HG03060 (cell line): ENCODE measurements at regions not wholly inside any gene's neighbourhood (a gene's known extent, or its start where the extent isn't known, plus 50 kb on each side); places are given as distances from the start of the nearest gene placed in this dataset.
A peak's percentile ranks its signal among the peaks of the same experiment; 100 is the strongest.
"Not testable (repeated sequence)": the region's sequence is repeated elsewhere in the genome, so short reads cannot be mapped to it uniquely, and the experiment has no call there.

Source experiments
- ATAC-seq: cut with Tn5 transposase; IDR thresholded peaks from one replicate; pipeline ENCODE4 v1.9.1; 2021; ENCODE audit warnings: low read depth, moderate number of reproducible peaks; ENCODE audit not compliant: unreplicated experiment

DNA sequence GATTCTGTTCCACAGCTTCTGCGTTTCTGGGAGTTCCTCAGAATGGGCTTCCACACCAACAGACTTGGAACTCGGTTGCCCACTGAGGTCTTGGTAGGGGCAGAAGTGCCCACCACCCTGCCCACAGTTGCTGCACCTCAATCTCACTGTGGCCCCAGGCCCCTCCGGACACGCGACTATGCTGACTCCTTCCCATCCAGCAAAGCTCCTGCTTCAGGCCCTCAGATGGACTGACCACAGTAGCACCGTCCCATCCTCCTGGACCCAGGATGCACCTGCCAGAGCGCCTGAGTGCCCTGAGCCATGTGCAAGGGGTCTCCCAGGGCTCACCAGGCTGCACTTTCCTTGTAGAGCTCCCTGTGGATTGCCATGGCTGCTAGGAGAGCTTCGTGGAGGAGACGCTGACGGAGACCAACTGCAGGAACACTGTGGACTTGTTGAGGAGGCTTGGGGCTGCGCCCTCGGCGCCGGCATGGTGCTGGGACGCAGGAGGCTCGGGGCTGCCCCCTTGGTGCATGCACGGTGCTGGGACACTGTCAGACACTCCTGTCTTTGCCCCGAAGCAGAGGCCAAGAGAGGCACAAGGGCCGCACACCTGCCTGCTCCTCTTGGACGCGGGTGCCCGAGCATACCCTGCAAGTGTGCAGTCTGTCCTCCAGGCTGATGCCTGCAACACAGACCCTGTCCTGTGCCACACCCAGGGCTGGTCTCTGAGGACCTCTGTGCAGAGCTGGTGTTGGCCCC, 201.3 kb downstream of the LIPI start:
- ATAC-seq, result not testable (repeated sequence)

DNA sequence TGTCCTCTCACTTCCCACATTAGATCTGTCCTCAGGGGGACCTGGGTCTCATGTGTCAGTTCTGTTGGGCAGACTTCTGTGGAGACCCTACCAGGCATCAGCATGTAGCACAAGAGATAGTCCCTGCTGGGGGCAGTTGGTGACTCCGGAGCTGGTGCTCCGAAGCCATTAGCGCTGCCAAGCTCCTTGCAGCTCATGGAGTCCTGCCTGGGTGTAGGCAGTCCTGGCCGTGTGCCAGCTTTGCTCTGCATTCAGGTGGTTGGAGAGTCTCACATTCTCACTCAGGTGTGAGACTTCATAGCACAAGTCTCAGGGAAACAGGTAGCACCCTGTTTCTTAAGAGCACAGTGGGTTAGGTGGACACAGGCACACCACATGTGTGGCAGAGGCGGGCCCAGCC, 202.3 kb downstream of the LIPI start:
- ATAC-seq, result not testable (repeated sequence)

DNA sequence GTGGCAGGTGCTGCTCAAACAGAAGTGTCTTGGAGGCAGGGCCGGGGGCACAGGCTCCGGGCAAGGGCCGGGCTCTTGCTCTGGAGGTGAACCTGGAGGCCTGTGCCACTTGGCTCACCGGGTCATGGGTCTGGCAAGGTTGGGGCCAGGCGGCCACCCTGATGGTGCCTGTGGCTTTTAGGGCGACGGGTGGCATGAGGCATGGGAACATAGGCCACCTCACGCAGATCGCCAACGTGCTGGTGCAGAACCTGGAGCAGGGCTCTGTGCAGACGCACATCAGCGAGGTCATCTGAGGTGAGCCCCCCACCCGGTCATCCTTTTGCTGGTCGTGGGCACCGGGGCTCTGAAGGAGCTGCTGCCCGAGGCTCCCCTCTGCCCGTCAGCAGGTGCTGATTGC, 202.7 kb downstream of the LIPI start:
- ATAC-seq, result not testable (repeated sequence)

DNA sequence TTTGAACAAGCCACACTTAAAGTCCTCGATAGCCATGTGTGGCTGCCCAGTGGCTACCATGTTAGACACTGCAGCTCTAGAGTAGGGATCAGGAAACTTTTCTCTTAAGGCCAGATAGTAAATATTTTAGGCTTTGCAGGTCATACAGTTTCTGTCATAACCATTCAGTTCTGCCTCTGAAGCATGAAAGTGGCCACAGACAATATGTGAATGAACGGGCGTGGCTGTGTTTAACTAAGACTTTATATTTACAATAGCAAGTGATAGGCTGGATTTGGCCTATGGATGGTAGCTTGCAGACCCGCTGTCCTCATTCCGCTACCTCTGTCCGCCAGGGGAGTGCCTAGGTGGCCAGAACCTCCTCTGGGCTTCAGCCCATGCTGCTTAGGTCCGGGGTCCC, 204.6 kb downstream of the LIPI start:
- ATAC-seq, result not testable (repeated sequence)

DNA sequence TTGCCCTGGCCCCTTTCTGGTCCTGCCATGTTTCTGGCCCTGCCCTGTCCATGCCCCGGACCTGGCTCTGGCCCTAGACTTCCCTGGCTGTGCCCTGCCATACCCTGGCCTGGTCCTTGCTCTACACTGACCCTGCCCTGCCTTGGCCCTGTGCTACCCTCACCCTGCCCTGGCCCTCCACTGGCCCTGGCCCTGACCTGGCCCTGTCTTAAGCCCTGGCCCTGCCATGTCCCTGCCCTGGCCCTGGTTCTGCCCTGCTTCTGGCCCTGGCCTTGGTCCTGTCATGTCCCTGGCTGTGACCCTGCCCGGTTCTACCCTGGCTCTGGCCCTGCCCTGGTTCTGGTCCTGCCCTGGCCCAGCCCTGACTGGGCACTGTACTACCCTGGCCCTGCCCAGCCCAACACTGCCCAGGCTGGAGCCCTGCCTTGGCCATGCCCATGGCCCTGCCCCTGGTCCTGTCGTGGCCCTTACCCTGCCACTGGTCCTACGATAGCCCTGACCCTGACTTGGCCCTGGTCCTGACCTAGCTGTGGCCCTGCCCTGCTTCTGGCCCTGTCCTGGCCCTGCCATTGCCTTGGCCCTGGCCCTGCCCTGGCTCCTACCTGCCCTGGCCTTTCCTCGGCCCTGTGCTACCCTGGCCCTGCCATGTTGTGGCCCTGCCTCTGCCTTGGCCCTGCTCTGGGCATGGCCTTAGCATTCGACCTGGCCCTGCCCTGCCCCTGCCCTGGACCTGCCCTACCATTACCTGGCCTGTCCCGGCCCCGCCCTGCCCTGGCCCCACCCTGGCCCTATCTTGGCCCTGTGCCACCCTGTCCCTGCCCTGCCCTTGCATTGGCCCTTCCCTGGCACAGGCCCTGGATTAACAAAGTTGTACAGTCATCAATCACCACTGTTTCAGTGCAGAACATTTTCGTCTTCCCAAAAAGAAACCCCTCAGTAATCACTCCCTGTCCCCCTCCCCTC, 223.5 kb downstream of the LIPI start:
- not testable (repeated sequence) for ATAC-seq

DNA sequence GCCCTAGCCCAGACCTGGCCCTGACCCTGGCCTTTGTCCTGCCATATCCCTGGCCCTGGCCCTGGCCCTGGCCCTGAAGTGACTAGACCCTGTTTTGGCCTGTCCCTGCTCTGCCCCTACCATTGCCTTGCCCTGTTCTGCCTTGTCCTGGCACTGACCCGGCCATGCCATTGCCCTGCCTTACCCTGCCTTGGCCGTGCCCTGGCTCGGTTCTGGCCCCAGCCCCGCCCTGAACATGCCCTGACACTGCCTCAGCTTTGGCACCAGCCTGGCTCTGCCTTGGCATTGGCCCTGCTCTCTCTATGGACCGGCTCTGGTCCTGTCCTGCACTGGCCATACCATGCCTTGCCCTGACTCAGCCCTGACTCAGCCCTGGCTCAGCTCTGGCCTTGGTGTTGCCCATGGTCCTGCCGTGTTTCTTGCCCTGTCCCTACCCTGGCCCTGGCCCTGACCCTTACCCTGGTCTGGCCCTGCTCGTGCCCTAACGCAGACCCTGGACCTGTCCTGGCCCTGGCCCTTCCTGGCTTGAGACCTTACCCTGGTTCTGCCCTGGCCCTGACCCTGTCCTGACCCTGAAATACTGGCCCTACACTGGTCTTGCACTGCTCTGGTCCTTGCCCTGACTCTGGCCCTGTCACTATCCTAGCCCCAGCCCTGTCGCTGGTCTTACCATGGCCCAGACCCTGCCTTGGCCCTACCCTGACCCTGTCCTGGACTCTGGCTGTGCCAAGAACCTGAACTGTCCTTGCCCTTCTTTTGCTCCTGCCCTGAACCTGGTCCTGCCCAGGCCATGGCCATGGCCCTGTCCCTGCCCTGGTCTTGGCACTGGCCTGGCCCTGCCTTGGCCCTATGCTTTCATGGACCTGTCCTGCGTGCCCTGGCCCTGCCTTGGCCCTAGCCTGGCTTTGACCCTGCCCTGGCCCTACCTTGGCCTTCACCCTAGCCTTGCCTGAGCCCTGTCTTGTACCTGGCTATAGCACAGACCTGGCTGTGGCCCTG, 224.6 kb downstream of the LIPI start:
- ATAC-seq, result not testable (repeated sequence)

DNA sequence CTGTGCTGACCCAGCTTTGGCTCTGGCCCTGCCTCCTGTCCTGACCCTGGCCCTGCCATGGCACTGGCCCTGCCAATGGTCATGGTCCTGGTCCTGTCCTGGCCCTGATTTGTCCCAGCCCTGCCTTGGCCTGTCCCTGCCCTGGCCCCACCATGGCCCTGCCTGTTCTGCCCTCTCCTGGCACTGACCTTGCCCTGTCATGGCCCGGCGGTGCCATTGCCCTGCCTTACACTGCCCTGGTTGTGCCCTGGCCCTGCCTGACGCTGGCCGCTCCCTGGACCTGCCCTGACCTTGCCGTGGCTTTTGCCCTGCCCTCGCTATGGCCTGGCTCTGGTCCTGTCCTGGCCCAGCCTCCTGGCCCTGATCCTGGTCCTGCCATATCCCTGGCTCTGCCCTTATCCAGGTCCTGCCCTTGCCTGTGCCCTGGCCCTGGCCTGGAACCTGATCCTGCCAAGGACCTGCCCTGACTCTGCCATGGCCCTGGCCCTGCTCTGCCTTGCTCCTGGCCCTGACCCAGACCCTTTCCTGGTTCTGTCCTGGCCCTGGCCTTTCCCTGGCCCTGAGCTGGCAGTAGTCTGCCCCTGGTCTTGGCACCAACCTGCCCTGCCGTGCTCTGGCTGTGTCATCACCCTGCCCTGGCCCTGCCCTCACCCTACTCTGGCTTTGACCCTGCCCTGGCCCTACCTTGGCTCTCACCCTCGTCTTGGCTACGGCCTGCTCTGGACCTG, 225.5 kb downstream of the LIPI start:
- ATAC-seq, result not testable (repeated sequence)

DNA sequence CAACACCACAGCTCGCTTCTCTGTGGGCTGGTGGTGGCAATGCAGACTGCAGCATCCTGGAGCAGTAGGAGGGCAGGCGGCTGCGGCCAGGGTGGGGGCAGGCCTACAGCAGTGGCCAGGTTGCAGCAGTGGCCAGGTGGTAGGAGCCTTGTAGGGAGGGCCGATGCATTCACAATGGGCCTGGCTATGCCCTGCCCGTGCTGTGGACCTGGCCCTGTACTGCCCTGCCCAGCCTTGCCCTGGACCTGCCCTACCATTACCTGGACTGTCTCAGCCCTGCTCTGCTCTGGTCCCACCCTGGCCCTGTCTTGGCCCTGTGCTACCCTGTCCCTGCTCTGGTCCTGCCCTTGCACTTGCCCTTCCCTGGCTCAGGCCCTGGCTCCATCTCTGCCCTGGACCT, 226.0 kb downstream of the LIPI start:
- not testable (repeated sequence) for ATAC-seq

DNA sequence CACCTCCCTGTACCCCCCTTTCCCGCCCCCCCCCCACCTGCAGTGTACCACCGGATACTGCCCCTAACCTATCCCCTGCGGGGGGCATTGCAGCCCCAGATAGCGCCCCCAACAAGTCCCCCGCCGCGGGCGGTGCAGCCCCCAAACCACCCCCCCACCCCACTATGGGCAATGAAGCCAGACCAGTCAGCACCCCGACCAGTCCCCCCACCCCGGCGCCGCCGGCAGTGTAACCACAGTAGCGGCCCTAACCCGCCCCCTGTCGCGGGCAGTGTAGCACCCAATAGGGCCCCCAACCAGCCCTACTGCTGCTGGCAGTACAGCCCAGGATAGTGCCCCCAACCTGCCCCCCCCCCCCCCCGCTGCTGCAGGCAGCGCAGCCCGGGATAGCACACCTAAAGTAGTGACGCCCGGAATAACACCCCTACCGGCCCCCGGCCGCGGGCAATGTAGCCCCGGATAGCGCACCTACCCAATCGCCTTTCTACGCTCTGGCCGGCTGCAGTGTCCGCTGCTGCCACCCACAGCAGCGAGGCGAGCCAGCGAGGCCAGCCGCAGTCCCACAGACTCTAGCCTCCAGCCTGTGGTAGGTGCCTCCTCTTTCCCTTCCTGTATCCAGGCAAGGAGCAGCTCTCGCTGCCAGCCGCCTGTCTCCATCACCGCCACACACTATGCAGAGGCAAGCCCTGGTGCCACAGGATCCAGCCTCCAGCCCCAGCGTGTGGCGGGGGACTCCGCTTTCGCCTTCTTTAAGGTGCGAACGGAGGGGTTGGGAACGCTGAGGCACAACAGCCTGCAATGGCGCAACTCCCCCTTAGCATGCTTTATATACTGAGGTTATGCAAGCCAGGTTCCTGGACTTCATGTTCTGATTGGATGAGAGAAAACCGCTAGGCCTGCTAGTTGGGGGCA, 229.3 kb downstream of the LIPI start:
- not testable (repeated sequence) for ATAC-seq

DNA sequence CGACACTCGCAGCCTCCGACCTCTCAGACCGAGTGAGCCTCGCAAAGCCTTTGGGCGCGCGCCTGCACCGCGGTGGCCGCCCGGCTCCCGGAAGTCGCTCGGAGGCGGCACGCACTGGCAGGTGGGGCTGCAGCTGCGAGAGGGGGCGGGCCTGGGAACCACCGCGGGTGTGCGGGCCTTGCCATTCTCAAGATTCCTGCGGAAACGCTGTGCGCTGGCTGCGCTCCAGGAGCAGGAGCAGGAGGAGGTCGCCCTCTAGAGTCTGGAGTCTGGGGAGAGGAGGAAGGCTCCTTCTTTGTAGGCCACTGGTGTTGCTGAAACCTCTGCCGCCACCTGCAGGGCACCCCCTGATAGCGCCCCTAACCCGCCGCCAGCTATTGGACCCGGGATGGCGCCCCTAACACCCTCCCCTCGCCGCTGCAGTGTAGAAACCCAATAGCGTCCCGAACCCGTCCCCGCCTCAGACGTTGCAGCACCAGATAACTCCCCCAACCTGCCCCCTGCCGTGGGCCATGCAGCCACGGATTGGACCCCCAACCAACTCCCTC, 230.6 kb downstream of the LIPI start:
- peak; percentile 49 for ATAC-seq

DNA sequence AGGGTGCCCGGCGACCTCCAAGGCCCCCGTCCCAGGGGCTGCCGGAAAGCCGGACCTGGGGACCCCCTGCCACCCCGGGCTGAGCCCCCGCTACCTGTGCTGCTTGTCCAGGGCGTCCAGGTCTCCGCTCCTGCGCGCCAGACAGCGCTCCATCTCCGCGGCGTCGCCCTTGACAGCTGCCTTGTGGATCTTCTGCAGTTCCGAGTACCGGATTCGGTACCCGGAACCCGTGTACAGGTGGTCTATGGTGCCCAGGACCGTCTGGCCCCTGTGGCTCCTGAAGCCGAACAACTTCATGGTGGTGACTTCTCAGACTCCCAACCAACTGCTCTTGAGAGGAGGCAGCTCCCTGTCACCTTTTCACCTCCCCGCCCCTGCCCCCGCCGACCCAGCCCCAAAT, 231.1 kb downstream of the LIPI start:
- not testable (repeated sequence) for ATAC-seq

DNA sequence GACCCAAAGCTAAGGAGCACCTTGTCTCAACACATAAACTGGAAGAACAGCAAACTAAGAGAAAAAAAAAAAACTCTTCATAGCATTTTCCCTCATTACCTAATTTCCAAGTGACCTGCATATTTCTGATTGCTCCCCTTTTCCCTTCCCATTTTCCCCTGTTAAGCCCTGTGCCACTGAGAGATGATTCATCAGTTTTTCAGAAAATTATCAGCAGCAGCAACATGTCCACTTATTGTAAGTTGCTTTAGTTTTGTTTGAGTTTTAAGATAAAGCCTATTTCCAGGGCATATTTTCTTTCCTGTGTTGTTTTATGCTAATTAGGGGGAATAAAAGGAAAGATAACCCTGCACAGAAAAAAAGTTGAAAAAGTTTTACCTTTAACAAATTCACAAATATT, 236.2 kb downstream of the LIPI start:
- ATAC-seq, result not testable (repeated sequence)

DNA sequence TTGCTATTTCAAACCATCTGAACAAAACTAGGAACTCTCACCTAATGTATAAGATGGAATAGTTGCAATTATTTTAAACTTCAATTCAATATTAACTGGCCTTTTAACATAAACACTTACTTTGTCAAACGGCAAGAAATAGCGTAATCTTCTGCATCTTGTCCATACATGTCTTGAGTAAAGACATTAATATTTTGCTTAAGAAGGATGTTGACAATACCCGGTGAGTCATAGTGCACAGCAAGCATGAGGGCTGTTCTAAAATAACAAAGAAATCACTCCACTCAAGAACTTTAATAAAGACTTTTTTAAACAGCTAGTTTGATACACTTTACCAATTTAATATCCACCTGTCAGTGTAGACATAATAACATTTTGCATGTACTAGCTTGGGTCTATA, 240.9 kb downstream of the LIPI start:
- not testable (repeated sequence) for ATAC-seq

DNA sequence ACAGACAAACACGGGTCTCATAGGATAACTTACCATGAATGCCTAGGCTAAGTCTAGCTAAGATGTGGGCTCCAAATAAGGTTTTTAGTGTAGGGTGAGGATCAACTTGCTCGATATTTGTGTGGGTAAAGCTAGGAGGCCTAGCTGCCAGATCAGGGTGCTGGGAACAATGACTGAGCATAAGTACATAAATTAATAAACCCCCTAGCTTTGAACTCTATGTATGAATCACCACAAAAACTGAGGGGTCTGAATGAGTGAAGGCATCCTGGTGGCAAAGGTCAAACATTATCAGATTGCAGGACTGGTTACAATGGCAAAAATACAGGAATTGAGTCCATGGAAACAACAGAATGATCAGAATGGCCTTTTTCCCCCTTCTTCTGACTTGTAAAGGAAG, 241.8 kb downstream of the LIPI start:
- ATAC-seq, result not testable (repeated sequence)

DNA sequence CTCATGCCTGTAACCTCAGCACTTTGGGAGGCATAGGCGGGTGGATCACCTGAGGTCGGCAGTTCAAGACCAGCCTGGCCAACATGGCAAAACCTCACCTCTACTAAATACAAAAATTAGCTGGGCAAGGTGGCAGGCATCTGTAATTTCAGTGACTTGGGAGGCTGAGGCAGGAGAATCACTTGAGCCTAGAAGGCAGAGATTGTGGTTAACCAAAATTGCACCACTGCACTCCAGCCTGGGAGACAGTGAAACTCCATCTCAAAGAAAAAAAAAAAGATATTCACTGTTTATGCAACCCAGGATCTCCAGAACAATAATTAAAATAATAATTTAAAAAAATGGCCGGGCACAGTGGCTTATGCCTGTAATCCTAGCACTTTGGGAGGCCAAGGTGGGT, 247.5 kb downstream of the LIPI start:
- not testable (repeated sequence) for ATAC-seq

DNA sequence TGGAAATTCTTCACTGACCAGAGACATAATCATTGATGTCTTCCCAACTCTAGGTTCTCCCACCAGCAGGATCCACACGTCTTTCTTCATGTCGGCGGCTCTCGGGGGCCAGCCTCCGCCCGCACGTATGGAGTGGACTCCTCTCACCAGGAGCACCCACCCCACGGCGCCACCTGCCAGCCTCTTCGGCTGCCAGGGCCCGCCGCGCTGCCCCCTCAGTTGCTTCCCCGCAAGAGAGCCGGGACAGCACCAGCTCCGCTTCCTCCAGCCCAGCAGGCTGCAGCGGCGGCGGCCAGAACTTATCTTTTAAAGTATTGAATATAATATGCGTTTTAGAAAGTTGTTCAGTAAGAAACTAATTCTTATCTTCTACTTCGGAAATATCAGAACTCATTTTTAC, 273.5 kb downstream of the LIPI start:
- ATAC-seq, result no peak

DNA sequence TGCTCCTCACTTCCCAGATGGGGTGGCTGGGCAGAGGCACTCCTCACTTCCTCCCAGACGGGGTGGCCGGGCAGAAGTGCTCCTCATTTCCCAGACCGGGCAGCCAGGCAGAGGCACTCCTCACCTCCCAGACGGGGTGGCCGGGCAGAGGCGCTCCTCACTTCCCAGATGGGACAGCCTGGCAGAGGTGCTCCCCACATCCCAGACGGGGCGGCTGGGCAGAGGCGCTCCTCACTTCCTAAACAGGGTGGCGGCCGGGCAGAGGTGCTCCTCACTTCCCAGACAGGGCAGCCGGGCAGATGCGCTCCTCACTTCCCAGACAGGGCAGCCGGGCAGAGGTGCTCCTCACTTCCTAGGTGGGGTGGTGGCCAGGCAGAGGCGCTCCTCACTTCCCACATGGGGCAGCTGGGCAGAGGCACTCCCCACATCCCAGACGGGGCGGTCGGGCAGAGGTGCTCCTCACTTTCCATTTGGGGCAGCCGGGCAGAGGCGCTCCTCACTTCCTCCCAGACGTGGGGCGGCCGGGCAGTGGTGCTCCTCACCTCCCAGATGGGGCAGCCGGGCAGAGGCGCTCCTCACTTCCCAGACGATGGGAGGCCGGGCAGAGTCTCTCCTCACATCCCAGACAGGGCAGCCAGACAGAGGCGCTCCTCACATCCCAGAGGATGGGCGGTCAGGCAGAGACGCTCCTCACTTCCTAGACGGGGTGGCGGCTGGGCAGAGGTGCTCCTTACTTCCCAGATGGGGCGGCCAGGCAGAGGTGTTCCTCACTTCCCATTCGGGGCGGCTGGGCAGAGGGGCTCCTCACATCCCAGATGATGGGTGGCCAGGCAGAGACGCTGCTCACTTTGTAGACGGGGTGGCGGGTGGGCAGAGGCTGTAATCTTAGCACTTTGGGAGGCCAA, 274.5 kb downstream of the LIPI start:
- ATAC-seq, result not testable (repeated sequence)
